ENCODE measurements at regions not wholly inside any gene's neighbourhood (a gene's known extent, or its start where the extent isn't known, plus 50 kb on each side); places are given as distances from the start of the nearest gene placed in this dataset.

- dilution Hi-C loops (cut with HindIII; ENCODE audit: low sequenced_read_pairs, unreplicated experiment), result no loop called here
- H4K20me1 ChIP-seq (ENCODE audit: insufficient read depth, low read length), result no peaks in the 10 kb centered on the region
- no peak overlapping the region for H4K91ac ChIP-seq (ENCODE audit: insufficient read depth, low read depth, low read length)
- H2BK20ac ChIP-seq (ENCODE audit: low read depth, low read length), result no peak overlapping the region
- no peak overlapping the region for H3K4me3 ChIP-seq (ENCODE audit: insufficient read depth, low read depth, low read length)
- CTCF ChIA-PET, result no interaction called here
- intact Hi-C loops (cut with micrococcal nuclease), result no loop called here
- H3K4me1 ChIP-seq (ENCODE audit: control insufficient read depth, insufficient read depth, low read length), result no peaks in the 10 kb centered on the region
- H3K23ac ChIP-seq (ENCODE audit: low read depth, low read length), result no peak overlapping the region
- no peaks in the 10 kb centered on the region for H3K79me1 ChIP-seq (ENCODE audit: low read depth in 1 of 2, low read length in 2 of 2)
- no peak overlapping the region for H3K9ac ChIP-seq (ENCODE audit: low read depth, low read length)
- ATAC-seq (ENCODE audit: low read depth) (peak; percentile 17; the same call in 1 of the 2 replicates), DNase-seq (no peak)
- H2BK5ac ChIP-seq (ENCODE audit: low read depth, low read length, poor library complexity, severe bottlenecking), result no peak overlapping the region
- no peak overlapping the region for H3K18ac ChIP-seq (ENCODE audit: low read depth, low read length)
- TF ChIP-seq BHLHE40 (IDR thresholded peaks at IDR 0.05; ENCODE audit: low read depth, low read length), result no peak
- no peak for TF ChIP-seq CTCF (conservative IDR thresholded peaks at IDR 0.05; ENCODE audit: low read depth, low read length)
- TF ChIP-seq CEBPB (IDR thresholded peaks at IDR 0.05; ENCODE audit: low read depth, low read length), result no peak
- no peak for TF ChIP-seq USF2 (IDR thresholded peaks at IDR 0.05; ENCODE audit: low read depth, low read length)
- TF ChIP-seq MAFK (IDR thresholded peaks at IDR 0.05; ENCODE audit: low read depth, low read length), result no peak
- no peak for TF ChIP-seq RAD21 (IDR thresholded peaks at IDR 0.05; ENCODE audit: low read length)
- TF ChIP-seq NFE2L2 (IDR thresholded peaks at IDR 0.05; ENCODE audit: low read depth, low read length), result no peak
- no peak for TF ChIP-seq FOS (IDR thresholded peaks at IDR 0.05; ENCODE audit: low read depth, low read length)
- TF ChIP-seq RCOR1 (IDR thresholded peaks at IDR 0.05; ENCODE audit: insufficient replicate concordance, low read length), result no peak
- TF ChIP-seq MXI1 (IDR thresholded peaks at IDR 0.05; ENCODE audit: borderline replicate concordance, low read depth, low read length), result no peak
- no peak for TF ChIP-seq POLR2A (IDR thresholded peaks at IDR 0.05; ENCODE audit: low read depth, low read length)
- no peak for TF ChIP-seq MAZ (IDR thresholded peaks at IDR 0.05; ENCODE audit: borderline replicate concordance, low read depth, low read length)
- no peak for TF ChIP-seq CHD1 (IDR thresholded peaks at IDR 0.05; ENCODE audit: low read depth, low read length)
- TF ChIP-seq RFX5 (IDR thresholded peaks at IDR 0.05; ENCODE audit: low read depth, low read length), result no peak
- no peak overlapping the region for H2BK15ac ChIP-seq (ENCODE audit: low read depth, low read length)
- POLR2A ChIA-PET (ENCODE audit: unreplicated experiment), result no interaction called here
- no peaks in the 10 kb centered on the region for H3K9me1 ChIP-seq (ENCODE audit: insufficient read depth, low read length)
- H3K9me3 ChIP-seq (ENCODE audit: control insufficient read depth, insufficient read depth, low read length), result no peaks in the 10 kb centered on the region
- H3K27ac ChIP-seq (ENCODE audit: insufficient read depth, low read length), result no peak overlapping the region
- H3K56ac ChIP-seq (ENCODE audit: extremely low read depth, insufficient read depth, low read length), result no peak overlapping the region
- H3K4ac ChIP-seq (ENCODE audit: low read depth, low read length), result no peak overlapping the region
- no peak overlapping the region for H4K5ac ChIP-seq (ENCODE audit: low read depth, low read length)
- no peak overlapping the region for H2BK120ac ChIP-seq (ENCODE audit: low read depth, low read length)
- no peaks in the 10 kb centered on the region for H3K36me3 ChIP-seq (ENCODE audit: control insufficient read depth, insufficient read depth, low read length)
- BruUV-seq (replicated peaks), result no TSS peak
- H2AFZ ChIP-seq (replicated peaks; ENCODE audit: low read length, poor library complexity), result no peak overlapping the region
- no peak overlapping the region for H3K4me2 ChIP-seq (ENCODE audit: low read depth, low read length)
- H3K27me3 ChIP-seq (ENCODE audit: control insufficient read depth, insufficient read depth, low read length), result no peaks in the 10 kb centered on the region
- in situ Hi-C loops (cut with MboI; ENCODE audit: low sequenced_read_pairs), result no loop called here
- no peak overlapping the region for H2AK5ac ChIP-seq (ENCODE audit: low read depth, low read length)
- no peak overlapping the region for H3K14ac ChIP-seq (replicated peaks; ENCODE audit: low read depth, low read length)
- H2AK9ac ChIP-seq (replicated peaks; ENCODE audit: low read depth, low read length, poor library complexity), result no peak overlapping the region
- no peak overlapping the region for H4K8ac ChIP-seq (ENCODE audit: low read depth in 2 of 2, low read length in 2 of 2)
Observed at GRCh38 chr9:75803130-75803529, 87.3 kb upstream of the PCSK5 start.
